Loucy (cell line): ENCODE measurements at regions not wholly inside any gene's neighbourhood (a gene's known extent, or its start where the extent isn't known, plus 50 kb on each side); places are given as distances from the start of the nearest gene placed in this dataset.

Experiments
- H2AFZ ChIP-seq: fragments of 200-600 bp; sonication (generic); 2 replicates; pipeline ENCODE4 v1.6.0; 2016; ENCODE audit warnings: antibody characterized with exemption, mild to moderate bottlenecking, low read length, moderate library complexity
- H3F3A ChIP-seq: fragments of 200-600 bp; 2 replicates; pipeline ENCODE4 v1.6.0; 2016; ENCODE audit warnings: antibody characterized with exemption, low read depth, mild to moderate bottlenecking
- H3K27me3 ChIP-seq: fragments of 200-600 bp; sonication (generic); 2 replicates; pipeline ENCODE4 v1.6.1; 2014; ENCODE audit warnings: low read length, mild to moderate bottlenecking; ENCODE audit not compliant: insufficient read depth, poor library complexity, severe bottlenecking
- H3K36me3 ChIP-seq: fragments of 200-600 bp; sonication (generic); 2 replicates; pipeline ENCODE4 v1.6.1; 2016; ENCODE audit warnings: low read length; ENCODE audit not compliant: insufficient read depth
- H3K4me1 ChIP-seq: fragments of 200-600 bp; sonication (generic); 2 replicates; pipeline ENCODE4 v1.5.1; 2014; ENCODE audit warnings: low read length, mild to moderate bottlenecking; ENCODE audit not compliant: insufficient read depth, poor library complexity, severe bottlenecking
- H3K4me2 ChIP-seq: fragments of 200-600 bp; sonication (generic); 2 replicates; pipeline ENCODE4 v1.6.0; 2014; ENCODE audit warnings: antibody characterized with exemption, low read length, low read depth, mild to moderate bottlenecking; ENCODE audit not compliant: poor library complexity, severe bottlenecking
- H3K4me3 ChIP-seq: fragments of 200-600 bp; sonication (generic); 2 replicates; pipeline ENCODE4 v1.5.1; 2014; ENCODE audit warnings: low read length, mild to moderate bottlenecking, mixed read lengths; ENCODE audit not compliant: poor library complexity, severe bottlenecking
- H3K79me2 ChIP-seq: fragments of 200-600 bp; sonication (generic); 2 replicates; pipeline ENCODE4 v1.6.1; 2014; ENCODE audit warnings: low read length; ENCODE audit not compliant: insufficient read depth
- H3K9ac ChIP-seq: fragments of 200-600 bp; sonication (generic); 2 replicates; pipeline ENCODE4 v1.6.0; 2014; ENCODE audit warnings: mild to moderate bottlenecking, low read depth, low read length, moderate library complexity; ENCODE audit not compliant: poor library complexity, severe bottlenecking
- H3K9me2 ChIP-seq: fragments of 200-600 bp; sonication (generic); replicated peaks from 2 replicates; pipeline ENCODE4 v1.6.1; 2016; ENCODE audit warnings: low read depth, low read length, mixed read lengths
- H3K9me3 ChIP-seq: fragments of 200-600 bp; sonication (generic); 2 replicates; pipeline ENCODE4 v1.6.1; 2014; ENCODE audit warnings: mild to moderate bottlenecking, antibody characterized with exemption, low read length, low read depth; ENCODE audit not compliant: insufficient read depth
- H4K20me1 ChIP-seq: fragments of 200-600 bp; sonication (generic); 2 replicates; pipeline ENCODE4 v1.6.0; 2014; ENCODE audit warnings: antibody characterized with exemption, low read length, mild to moderate bottlenecking; ENCODE audit not compliant: insufficient read depth, poor library complexity, severe bottlenecking
- CTCF ChIP-seq: fragments of 200-600 bp; sonication (generic); conservative IDR thresholded peaks from 2 replicates; pipeline ENCODE4 v1.5.1; 2014; ENCODE audit warnings: mild to moderate bottlenecking, antibody characterized with exemption, low read length
- EZH2phosphoT487 ChIP-seq: fragments of 200-600 bp; IDR thresholded peaks from 2 replicates; pipeline ENCODE4 v1.6.1; 2018; ENCODE audit warnings: antibody characterized with exemption, mild to moderate bottlenecking, moderate library complexity, borderline replicate concordance

GRCh38 chr1:10860682-10861081, 64.2 kb upstream of the CASZ1 start:
- H3F3A ChIP-seq: no peaks in the 10 kb centered on the region
- H3K27me3 ChIP-seq: no peaks in the 10 kb centered on the region
- no peaks in the 10 kb centered on the region for H4K20me1 ChIP-seq
- no peaks in the 10 kb centered on the region for H3K79me2 ChIP-seq
- no peaks in the 10 kb centered on the region for H3K9me2 ChIP-seq
- H3K36me3 ChIP-seq: no peaks in the 10 kb centered on the region
- H3K4me3 ChIP-seq: no peak overlapping the region
- H3K4me1 ChIP-seq: no peaks in the 10 kb centered on the region
- H2AFZ ChIP-seq: no peak overlapping the region
- no peaks in the 10 kb centered on the region for H3K9me3 ChIP-seq
- TF ChIP-seq CTCF (no peak), EZH2phosphoT487 (no peak)
- no peak overlapping the region for H3K4me2 ChIP-seq
- H3K9ac ChIP-seq: no peak overlapping the region

GRCh38 chr1:10861822-10862221, 65.4 kb upstream of the CASZ1 start:
- Histone ChIP-seq H2AFZ (no peak overlapping the region), H3K36me3 (no peaks in the 10 kb centered on the region), H3K79me2 (no peaks in the 10 kb centered on the region), H3K9me2 (no peaks in the 10 kb centered on the region), H3K9ac (no peak overlapping the region), H3K4me2 (no peak overlapping the region), H3K9me3 (no peaks in the 10 kb centered on the region), H3K27me3 (no peaks in the 10 kb centered on the region), H3K4me1 (no peaks in the 10 kb centered on the region), H4K20me1 (no peaks in the 10 kb centered on the region), H3F3A (no peaks in the 10 kb centered on the region), H3K4me3 (no peak overlapping the region)
- TF ChIP-seq EZH2phosphoT487: no peak
- TF ChIP-seq CTCF: no peak

GRCh38 chr1:10862743-10863335, 66.4 kb upstream of the CASZ1 start:
- no peaks in the 10 kb centered on the region for H3K9me2 ChIP-seq
- no peaks in the 10 kb centered on the region for H3K79me2 ChIP-seq
- no peak overlapping the region for H2AFZ ChIP-seq
- TF ChIP-seq CTCF (no peak), EZH2phosphoT487 (no peak)
- no peaks in the 10 kb centered on the region for H3K27me3 ChIP-seq
- no peaks in the 10 kb centered on the region for H3K9me3 ChIP-seq
- H3K36me3 ChIP-seq: no peaks in the 10 kb centered on the region
- H3K4me1 ChIP-seq: peaks cover 7% of the 10 kb centered on the region
- no peak overlapping the region for H3K4me3 ChIP-seq
- H3K9ac ChIP-seq: no peak overlapping the region
- H3K4me2 ChIP-seq: no peak overlapping the region
- H4K20me1 ChIP-seq: no peaks in the 10 kb centered on the region
- no peaks in the 10 kb centered on the region for H3F3A ChIP-seq
